GM19193 (cell line): ENCODE measurements at regions not wholly inside any gene's neighbourhood (a gene's known extent, or its start where the extent isn't known, plus 50 kb on each side); places are given as distances from the start of the nearest gene placed in this dataset.

Source experiments
- POLR2A ChIP-seq: IDR thresholded peaks from 4 replicates; pipeline ENCODE4 v1.6.1; 2011; ENCODE audit not compliant: insufficient read depth, insufficient read length; ENCODE audit errors: extremely low read depth

DNA sequence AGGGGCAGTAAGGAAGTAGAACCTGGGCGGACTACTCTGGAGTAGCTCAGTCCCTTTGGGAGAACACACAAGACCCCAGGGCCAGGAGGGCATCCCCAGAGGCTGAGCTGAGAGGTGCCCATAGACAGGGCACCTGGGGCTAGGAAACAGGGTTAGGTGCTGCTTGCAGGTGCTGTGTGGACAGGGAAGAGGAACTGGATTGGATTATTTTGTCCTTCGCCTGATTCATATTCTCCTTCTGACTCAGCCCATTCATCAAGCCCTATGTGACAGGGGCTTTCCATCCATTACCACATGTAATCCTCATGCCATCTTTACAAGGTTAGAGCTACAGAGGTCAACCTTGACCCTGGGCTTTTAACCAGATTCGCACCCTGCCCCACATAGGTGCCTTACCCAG is 183.9 kb downstream of the C1orf94 start:
- no peak for TF ChIP-seq POLR2A

DNA sequence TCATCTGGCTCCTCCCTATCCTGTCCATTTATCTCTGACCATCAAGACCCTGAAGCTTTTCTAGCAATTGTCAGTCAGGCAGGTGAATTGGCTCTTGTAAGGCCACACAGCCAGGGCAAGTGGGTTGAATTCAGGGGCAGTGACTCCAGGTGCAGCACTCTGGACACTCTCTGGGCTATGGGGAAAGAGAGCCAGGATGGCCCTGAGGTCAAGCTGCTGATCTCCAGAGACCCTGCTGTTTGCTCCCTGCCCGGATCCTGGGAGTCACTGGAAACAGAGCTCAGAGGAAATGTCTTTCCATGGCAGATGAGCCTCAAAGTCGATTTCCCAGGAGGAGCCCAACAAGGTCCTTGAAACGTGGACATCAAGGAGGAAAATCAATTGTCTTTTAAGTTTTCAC is 184.4 kb downstream of the C1orf94 start:
- TF ChIP-seq POLR2A, result no peak

DNA sequence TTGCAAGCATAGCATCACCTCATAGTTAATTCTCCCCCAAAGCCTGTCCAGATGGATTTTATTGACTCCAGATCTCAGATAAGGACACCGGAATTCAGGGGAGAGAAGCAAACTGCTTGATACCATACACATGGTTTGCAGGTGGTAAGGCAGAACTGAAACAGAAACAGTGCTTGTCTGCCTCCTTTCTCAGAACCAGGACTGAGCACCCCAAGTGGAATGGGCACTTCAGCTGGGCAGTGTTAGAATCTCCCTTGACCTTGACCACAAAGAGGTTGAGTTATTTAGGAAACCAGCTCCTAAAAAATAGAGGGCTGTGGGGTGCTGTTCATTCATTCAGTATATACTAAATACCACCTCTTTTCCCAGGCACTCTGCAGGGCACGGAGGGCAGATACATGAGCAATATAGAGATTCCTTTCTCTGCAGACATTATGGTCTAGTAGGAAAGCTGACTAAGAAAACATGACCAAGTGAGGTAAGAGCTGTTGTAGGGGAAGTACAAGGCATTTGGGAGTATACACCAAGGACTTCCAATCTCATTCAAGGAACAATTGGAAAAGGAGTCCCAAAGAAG is 185.2 kb downstream of the C1orf94 start:
- TF ChIP-seq POLR2A, result no peak

DNA sequence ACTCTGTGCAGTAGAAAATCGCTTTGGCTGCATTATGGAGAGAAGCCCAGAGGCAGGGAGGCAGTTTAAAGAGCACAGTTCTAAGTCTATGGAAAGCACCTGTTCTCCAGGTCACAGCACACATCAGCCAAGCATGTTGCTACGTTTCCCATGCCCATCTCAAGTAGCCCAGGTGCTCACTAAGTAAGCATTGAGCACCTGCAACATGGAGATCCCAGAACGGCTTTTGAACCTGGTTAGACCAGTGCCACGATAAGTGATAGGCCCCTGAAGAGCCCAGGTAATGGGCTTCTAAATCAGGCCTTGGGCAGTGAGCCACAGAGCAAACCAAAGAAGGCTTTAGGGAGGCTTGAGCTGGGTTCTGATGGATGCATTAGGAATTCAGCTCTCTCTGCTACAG is 186.2 kb downstream of the C1orf94 start:
- no peak for TF ChIP-seq POLR2A

DNA sequence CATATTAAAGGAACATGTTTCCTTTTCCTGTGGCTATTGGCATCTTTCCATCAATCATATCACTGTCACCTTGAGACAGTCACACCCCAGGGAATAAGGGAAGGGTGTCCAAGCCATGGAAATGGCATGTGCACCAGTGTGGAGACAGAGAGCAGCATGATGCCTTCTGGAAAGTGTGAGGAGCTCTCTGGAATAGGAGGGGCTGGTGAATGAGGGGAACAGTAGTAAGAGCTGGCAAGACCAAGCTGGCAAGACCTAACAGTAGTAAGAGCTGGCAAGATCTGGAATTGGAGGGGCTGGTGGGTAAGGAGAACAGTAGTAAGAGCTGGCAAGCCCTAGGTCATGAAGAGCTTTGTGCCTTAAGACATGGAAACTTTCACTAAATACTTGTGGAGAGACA is 186.7 kb downstream of the C1orf94 start:
- TF ChIP-seq POLR2A, result no peak

DNA sequence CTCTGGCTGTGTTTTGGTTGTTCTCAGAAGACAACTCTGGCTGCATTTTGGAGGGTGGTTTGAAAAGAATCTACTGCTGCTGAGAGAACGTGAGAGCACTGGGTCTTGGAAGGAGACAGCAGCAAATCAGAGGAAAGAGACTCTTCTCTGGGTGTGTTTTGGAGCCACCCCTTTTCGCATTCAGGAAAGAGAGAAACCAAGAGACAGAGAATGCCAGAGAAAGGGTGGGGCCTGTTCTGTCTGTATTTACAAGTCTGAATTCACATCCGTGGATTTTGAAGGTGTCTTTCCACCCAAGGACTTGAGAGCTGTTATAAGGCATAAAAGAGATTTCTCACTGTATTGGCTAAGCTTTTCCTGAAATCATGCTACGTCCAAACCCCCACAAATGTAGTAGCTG is 187.2 kb downstream of the C1orf94 start:
- TF ChIP-seq POLR2A, result no peak

DNA sequence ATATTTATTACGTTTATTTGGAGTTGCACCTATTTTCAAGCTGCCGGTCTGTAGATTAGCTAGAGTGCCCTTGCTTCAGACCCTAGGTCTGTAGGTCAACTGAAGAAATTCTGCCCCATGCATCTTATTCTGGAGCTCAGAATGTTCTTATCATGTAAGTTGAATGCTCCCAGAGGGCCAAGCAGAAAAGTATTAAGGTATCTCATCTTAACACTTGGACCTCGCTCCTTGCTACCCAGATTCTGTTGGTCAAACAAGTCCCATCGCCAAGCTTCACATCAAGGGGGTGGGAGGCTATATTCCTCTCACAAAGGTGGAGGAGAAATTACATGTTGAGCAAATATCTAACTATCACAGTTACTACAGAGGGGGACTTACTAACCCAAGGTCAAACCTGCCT is 187.7 kb downstream of the C1orf94 start:
- TF ChIP-seq POLR2A, result no peak

DNA sequence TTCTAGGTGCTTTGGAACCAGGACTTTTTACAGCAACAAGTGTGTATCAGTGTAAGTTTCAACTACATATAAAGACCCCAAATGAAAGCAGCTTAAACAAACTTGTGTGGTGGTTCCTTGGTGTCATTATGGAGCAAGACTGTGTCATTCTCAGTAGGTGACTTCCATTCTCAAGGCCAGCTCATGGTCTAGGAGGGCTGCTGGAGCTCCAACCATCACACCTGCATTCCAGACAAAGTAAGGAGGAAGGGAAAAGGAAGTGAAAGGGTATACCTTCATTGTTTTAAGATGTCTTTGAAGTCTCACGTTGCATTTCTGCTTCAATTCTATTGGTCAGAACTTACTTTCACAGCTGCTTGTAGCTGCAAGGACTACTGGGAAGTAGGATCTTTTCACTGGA is 188.6 kb downstream of the C1orf94 start:
- no peak for TF ChIP-seq POLR2A

DNA sequence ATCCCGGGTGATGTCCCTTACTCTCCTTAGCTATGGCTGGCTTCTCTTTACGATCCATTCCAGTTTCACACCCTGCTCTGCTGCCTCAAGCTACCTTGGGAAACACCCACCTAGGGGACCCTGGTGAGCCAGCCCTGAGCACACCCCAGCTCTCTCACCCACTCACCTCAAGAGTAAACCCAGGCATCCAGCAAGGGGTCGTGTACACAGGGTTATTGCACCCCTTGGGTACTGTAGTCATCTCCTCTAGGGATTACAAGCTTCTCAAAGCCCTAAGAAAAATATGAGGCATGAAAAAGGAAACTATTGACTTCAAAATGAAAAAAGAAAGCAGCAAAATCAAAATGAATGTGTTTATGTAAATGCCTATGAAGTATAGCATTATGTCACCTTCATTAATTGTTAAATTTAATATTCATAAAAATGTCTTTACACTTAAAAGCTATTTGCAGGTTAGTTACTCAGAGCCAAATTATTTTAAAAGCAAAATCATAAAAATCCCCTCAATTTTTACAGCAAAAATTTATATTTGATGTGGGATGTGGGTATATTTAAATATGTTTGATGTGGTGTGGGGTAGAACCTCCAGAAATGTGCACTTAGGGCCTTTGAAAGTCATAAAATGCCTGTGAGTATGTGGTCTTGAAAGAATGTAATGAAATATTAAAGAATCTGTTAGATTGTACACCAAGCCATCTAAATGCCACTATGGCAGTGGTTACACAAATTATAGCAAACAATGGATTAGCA is 190.3 kb downstream of the C1orf94 start:
- no peak for TF ChIP-seq POLR2A

DNA sequence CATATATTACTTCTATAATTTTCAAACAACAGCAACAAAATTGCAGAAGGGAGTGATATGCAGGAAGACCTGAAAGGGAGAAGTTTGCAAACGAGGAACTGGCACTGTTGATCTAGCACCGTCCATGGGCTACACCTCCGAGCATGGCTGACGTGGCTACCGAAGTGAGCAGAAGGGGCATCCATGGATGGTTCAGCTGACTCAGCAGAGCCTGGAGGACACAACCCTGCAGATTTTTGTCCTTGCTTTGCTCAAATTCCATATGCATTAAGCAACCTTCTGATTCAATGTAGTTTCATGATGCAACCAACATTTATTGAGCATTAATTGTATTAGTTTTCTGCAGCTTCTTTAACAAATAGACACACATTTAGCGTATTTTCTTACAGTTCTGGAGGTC is 191.2 kb downstream of the C1orf94 start:
- no peak for TF ChIP-seq POLR2A

DNA sequence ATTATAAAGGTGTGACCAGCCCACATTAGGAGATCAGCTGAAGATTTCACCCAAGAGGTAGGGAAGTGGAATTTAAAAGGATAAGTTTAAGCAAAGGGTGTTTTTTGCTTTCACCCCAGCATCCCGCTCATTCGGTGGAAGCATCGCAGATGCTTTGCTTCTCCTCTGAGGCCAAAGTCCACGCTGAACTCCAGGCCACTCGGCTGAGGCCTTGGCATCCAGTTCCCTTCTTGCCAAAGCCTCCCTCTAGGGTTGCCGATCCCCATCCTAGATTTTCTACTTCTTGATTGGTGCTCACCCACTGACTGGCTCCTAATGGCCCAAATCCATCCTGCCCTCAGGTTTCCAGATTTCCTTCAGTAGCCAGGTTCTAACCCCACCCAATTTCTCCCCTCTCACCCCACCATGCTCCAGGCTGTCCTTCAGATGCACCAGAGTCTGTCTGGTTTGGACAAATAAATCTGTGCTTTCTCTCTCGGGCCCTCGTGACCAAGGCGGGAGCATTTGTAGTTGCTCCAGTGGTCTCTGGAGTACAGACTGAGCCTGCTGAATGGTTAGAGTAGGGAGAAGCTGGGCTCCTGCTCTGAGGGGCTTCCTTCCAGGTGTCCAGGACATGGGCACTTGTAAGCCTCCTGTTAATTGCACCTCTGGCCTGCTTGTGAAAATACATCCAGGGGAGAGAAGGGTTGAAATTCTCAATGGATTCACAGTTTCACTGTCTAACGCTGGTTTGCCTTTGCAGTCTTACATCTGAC is 193.2 kb downstream of the C1orf94 start:
- no peak for TF ChIP-seq POLR2A

DNA sequence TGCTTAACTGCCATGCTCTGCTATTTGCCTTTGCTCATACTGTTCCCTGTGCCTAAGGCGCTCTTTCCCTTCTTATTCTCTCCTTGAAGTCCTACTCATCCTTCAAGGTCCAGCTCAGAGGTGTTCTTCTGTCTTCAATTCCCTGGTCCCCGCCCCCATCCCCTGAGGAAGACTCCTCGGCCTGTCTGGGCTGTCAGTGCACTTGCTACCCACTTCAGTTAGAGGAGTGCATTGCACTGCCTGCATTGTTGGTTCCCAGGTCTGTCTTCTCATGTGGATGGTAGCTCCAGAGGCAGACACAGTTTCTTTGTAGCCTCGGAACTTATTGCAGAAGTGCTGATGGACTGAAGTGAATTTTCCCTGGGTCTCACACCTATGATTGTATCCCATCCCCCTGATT is 194.0 kb downstream of the C1orf94 start:
- no peak for TF ChIP-seq POLR2A

DNA sequence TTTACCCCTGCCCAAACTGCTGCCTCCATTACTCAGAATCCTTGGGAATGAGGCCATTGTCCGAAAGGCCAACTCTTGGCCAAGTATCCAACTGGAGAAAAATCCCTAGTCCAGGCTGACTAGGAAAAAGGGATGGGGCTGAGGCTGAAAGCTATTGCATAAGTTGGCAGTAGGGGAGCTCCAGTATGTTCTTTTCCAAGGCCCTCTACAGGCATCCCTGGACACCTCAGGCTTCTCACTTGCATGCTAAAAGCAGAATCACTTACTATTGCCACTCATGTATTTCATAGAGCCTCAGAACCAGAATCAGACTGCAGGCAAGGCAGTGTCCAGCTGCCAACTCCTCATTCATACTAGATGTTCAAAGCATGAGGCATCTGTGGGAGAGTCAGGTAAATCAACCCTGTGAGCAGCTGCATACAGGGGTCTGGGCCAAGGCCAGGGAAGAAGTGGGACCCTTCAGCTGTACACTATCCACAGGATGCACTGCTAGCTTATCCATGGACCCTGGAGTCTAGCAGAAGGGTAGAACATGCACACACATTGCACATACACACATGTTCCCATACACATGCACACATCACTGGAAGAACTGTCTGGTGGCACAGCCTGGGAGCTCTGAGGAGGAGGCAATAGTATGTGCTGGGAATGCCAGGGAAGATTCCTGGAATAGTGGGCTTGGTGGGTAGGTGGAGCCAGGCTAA is 195.3 kb downstream of the C1orf94 start:
- no peak for TF ChIP-seq POLR2A

DNA sequence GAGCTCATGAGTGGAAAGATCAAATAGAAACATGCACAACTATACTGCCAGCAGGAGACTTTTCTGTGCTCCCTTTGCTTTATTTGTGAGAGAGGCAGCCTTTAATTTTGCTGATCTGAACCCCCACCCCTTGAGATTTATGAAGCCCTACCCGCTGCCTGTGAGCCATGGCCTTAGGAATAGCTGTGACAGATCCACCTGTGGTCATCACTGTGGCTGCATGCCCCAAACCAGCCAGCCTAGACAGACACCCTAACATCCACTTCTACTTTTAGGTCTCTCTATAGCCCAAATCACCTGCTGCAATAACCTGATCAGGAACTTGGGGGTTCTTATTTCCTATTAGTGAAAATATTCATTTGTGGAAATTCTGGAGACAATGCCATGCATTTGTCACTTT is 196.2 kb downstream of the C1orf94 start:
- no peak for TF ChIP-seq POLR2A

DNA sequence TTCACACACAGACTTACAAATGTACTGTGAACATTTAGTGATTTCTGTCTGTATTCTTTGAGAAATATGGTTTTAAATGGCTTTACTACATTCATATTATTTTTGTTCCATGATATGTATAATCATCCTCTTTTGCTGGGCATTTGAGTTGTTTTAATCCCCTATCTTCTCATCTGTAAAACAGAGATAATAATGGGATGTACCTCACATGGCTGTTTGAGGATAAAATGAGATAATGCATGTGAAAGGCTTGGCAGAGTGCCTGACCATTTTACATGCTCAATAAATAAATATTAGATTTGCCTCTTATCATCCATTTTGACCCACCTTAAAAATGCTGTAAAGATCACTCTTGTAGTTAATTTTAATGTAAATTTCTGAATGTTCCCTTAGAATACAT is 197.2 kb downstream of the C1orf94 start:
- TF ChIP-seq POLR2A, result no peak
